Left kidney (tissue), 1 donor: ENCODE measurements at regions not wholly inside any gene's neighbourhood (a gene's known extent, or its start where the extent isn't known, plus 50 kb on each side); places are given as distances from the start of the nearest gene placed in this dataset.

Source experiments
- DNase-seq: peaks from one replicate; pipeline ENCODE4 v3.0.0-alpha.2; 2013

- no peak for DNase-seq
Observed at GRCh38 chr7:136173874-136174273, 196.7 kb upstream of the MTPN start.

- DNase-seq, result no peak
Observed at GRCh38 chr7:136171233-136171632, 194.1 kb upstream of the MTPN start.

- no peak for DNase-seq
Observed at GRCh38 chr7:136168821-136169220, 191.7 kb upstream of the MTPN start.

- no peak for DNase-seq
Observed at GRCh38 chr7:136167991-136168390, 190.8 kb upstream of the MTPN start.

GRCh38 chr7:136166521-136166920 lies 189.4 kb upstream of the MTPN start:
- DNase-seq, result no peak

GRCh38 chr7:136163340-136163801 lies 186.2 kb upstream of the MTPN start:
- no peak for DNase-seq

- no peak for DNase-seq
Observed at GRCh38 chr7:136150311-136150710, 173.2 kb upstream of the MTPN start.

GRCh38 chr7:136148920-136149319 lies 171.8 kb upstream of the MTPN start:
- no peak for DNase-seq

GRCh38 chr7:136146925-136147324 lies 169.8 kb upstream of the MTPN start:
- no peak for DNase-seq

- DNase-seq, result no peak
Observed at GRCh38 chr7:136144182-136144581, 167.0 kb upstream of the MTPN start.

- no peak for DNase-seq
Observed at GRCh38 chr7:136143271-136143670, 166.1 kb upstream of the MTPN start.

GRCh38 chr7:136142583-136142982 lies 165.4 kb upstream of the MTPN start:
- no peak for DNase-seq

GRCh38 chr7:136140469-136140868 lies 163.3 kb upstream of the MTPN start:
- DNase-seq, result no peak

- no peak for DNase-seq
Observed at GRCh38 chr7:136139417-136139816, 162.3 kb upstream of the MTPN start.

- DNase-seq, result no peak
Observed at GRCh38 chr7:136138991-136139390, 161.8 kb upstream of the MTPN start.

- DNase-seq, result no peak
Observed at GRCh38 chr7:136136906-136137454, 159.8 kb upstream of the MTPN start.

- no peak for DNase-seq
Observed at GRCh38 chr7:136134503-136134902, 157.3 kb upstream of the MTPN start.

- DNase-seq, result peak; percentile 61
Observed at GRCh38 chr7:136133551-136133950, 156.4 kb upstream of the MTPN start.

- no peak for DNase-seq
Observed at GRCh38 chr7:136131304-136131630, 154.1 kb upstream of the MTPN start.

GRCh38 chr7:136130511-136131303 lies 153.5 kb upstream of the MTPN start:
- DNase-seq, result no peak

GRCh38 chr7:136128050-136128449 lies 150.9 kb upstream of the MTPN start:
- no peak for DNase-seq

- DNase-seq, result no peak
Observed at GRCh38 chr7:136123352-136123751, 146.2 kb upstream of the MTPN start.

- no peak for DNase-seq
Observed at GRCh38 chr7:136122026-136122425, 144.9 kb upstream of the MTPN start.

GRCh38 chr7:136117539-136117938 lies 140.4 kb upstream of the MTPN start:
- no peak for DNase-seq
